PC-3 (cell line): ENCODE measurements at regions not wholly inside any gene's neighbourhood (a gene's known extent, or its start where the extent isn't known, plus 50 kb on each side); places are given as distances from the start of the nearest gene placed in this dataset.

Experiments used
- EZH2 ChIP-seq: fragments of 300-600 bp; sonication (generic); IDR thresholded peaks from one replicate; pipeline ENCODE4 v1.6.1; 2017; ENCODE audit warnings: antibody characterized with exemption, mild to moderate bottlenecking, low read length; ENCODE audit not compliant: unreplicated experiment
- TF ChIP-seq, protein P1 (sequence below): fragments of 300-600 bp; sonication (generic); conservative IDR thresholded peaks from 2 replicates; pipeline ENCODE4 v1.5.1; 2017; ENCODE audit warnings: antibody characterized with exemption, low read depth, mild to moderate bottlenecking, low read length

DNA sequence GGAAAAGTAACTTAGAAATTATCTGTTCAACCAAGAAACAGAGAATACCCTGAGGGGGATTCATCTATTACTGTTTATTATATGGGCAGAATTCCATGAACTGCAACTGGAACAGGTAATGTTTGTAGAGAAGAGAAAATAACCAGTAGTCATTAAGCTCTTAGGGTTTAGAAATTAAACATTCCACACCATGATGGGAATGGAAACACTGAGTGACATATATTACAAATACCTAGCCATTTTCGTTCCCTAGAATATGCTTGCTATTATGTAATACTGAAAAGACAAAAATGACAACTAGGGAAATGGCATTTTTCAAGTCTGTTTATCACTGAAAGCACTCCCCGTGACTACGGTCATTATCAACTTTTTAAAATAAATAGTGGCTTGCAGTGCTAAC, 1007.4 kb downstream of the GATA3 start:
- no peak for TF ChIP-seq EZH2
- TF ChIP-seq, protein P1, sequence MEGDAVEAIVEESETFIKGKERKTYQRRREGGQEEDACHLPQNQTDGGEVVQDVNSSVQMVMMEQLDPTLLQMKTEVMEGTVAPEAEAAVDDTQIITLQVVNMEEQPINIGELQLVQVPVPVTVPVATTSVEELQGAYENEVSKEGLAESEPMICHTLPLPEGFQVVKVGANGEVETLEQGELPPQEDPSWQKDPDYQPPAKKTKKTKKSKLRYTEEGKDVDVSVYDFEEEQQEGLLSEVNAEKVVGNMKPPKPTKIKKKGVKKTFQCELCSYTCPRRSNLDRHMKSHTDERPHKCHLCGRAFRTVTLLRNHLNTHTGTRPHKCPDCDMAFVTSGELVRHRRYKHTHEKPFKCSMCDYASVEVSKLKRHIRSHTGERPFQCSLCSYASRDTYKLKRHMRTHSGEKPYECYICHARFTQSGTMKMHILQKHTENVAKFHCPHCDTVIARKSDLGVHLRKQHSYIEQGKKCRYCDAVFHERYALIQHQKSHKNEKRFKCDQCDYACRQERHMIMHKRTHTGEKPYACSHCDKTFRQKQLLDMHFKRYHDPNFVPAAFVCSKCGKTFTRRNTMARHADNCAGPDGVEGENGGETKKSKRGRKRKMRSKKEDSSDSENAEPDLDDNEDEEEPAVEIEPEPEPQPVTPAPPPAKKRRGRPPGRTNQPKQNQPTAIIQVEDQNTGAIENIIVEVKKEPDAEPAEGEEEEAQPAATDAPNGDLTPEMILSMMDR = no peak
